Mesendoderm (in vitro differentiated cells): ENCODE measurements at regions not wholly inside any gene's neighbourhood (a gene's known extent, or its start where the extent isn't known, plus 50 kb on each side); places are given as distances from the start of the nearest gene placed in this dataset.

ENCODE experiments used
- DNase-seq: peaks from one replicate; pipeline ENCODE4 v3.0.0; 2013
- H2AK5ac ChIP-seq: 2 replicates; pipeline ENCODE4 v1.6.1; 2013; ENCODE audit warnings: low read length, inconsistent platforms
- H2BK120ac ChIP-seq: 2 replicates; pipeline ENCODE4 v1.6.1; 2013; ENCODE audit warnings: low read depth, mild to moderate bottlenecking, low read length, moderate library complexity, mixed read lengths
- H2BK15ac ChIP-seq: replicated peaks from 2 replicates; pipeline ENCODE4 v1.6.1; 2013; ENCODE audit warnings: low read depth, mild to moderate bottlenecking, moderate library complexity
- H2BK5ac ChIP-seq: 2 replicates; pipeline ENCODE4 v1.6.1; 2013; ENCODE audit warnings: low read length, inconsistent platforms
- H3K18ac ChIP-seq: 2 replicates; pipeline ENCODE4 v1.6.1; 2013; ENCODE audit warnings: mild to moderate bottlenecking, low read length, mixed read lengths
- H3K23ac ChIP-seq: one replicate; pipeline ENCODE4 v1.6.1; 2013; ENCODE audit warnings: low read length
- H3K27ac ChIP-seq: 2 replicates; pipeline ENCODE4 v1.5.1; 2013; ENCODE audit warnings: low read depth, mild to moderate bottlenecking, inconsistent platforms, low read length, moderate library complexity
- H3K27me3 ChIP-seq: 2 replicates; pipeline ENCODE4 v1.6.1; 2013; ENCODE audit warnings: low read length, control low read depth, mild to moderate bottlenecking, inconsistent platforms; ENCODE audit not compliant: insufficient read depth, poor library complexity
- H3K36me3 ChIP-seq: 2 replicates; pipeline ENCODE4 v1.6.1; 2013; ENCODE audit warnings: low read length, inconsistent platforms; ENCODE audit not compliant: control insufficient read depth, insufficient read depth
- H3K4ac ChIP-seq: one replicate; pipeline ENCODE4 v1.6.1; 2013; ENCODE audit warnings: low read depth, mild to moderate bottlenecking, low read length, moderate library complexity
- H3K4me1 ChIP-seq: 2 replicates; pipeline ENCODE4 v1.6.1; 2013; ENCODE audit warnings: low read depth, low read length, inconsistent platforms; ENCODE audit not compliant: control insufficient read depth
- H3K4me2 ChIP-seq: 2 replicates; pipeline ENCODE4 v1.6.1; 2013; ENCODE audit warnings: low read length
- H3K4me3 ChIP-seq: 2 replicates; pipeline ENCODE4 v1.5.1; 2013; ENCODE audit warnings: mild to moderate bottlenecking, low read length
- H3K56ac ChIP-seq: one replicate; pipeline ENCODE4 v1.6.1; 2013; ENCODE audit warnings: low read length
- H3K79me1 ChIP-seq: 2 replicates; pipeline ENCODE4 v1.6.1; 2013; ENCODE audit warnings: low read length, inconsistent platforms
- H3K79me2 ChIP-seq: 2 replicates; pipeline ENCODE4 v1.6.1; 2013; ENCODE audit warnings: mild to moderate bottlenecking, low read length; ENCODE audit not compliant: control insufficient read depth, insufficient read depth
- H3K9ac ChIP-seq: 2 replicates; pipeline ENCODE4 v1.6.1; 2013; ENCODE audit warnings: low read length, inconsistent platforms
- H4K5ac ChIP-seq: one replicate; pipeline ENCODE4 v1.6.1; 2013; ENCODE audit warnings: low read length
- H4K8ac ChIP-seq: one replicate; pipeline ENCODE4 v1.6.1; 2013; ENCODE audit warnings: low read depth, mild to moderate bottlenecking, control low read depth, low read length, moderate library complexity
- WGBS: extraction: QIAGEN DNeasy Blood & Tissue Kit; methylation state at CpG from one replicate; pipeline ENCODE4 v1.1.7; 2013; ENCODE audit warnings: low lambda C conversion rate, missing lambda C conversion rate; ENCODE audit not compliant: insufficient coverage; ENCODE audit errors: extremely low coverage; 5-methylcytosine and 5-hydroxymethylcytosine counted together

GRCh38 chr11:106457727-106458126, 380.3 kb downstream of the AASDHPPT start:
- Histone ChIP-seq H3K9ac (no peak overlapping the region), H3K79me1 (no peaks in the 10 kb centered on the region), H3K18ac (no peak overlapping the region), H3K4me3 (no peak overlapping the region), H3K27ac (no peak overlapping the region), H3K36me3 (no peaks in the 10 kb centered on the region), H2AK5ac (no peak overlapping the region), H4K5ac (no peak overlapping the region), H3K79me2 (no peaks in the 10 kb centered on the region), H3K23ac (no peak overlapping the region), H3K4me1 (peaks cover 5% of the 10 kb centered on the region), H2BK120ac (no peak overlapping the region), H3K56ac (no peak overlapping the region), H2BK15ac (no peak overlapping the region), H2BK5ac (no peak overlapping the region), H4K8ac (no peak overlapping the region), H3K4ac (no peak overlapping the region), H3K4me2 (no peak overlapping the region), H3K27me3 (no peaks in the 10 kb centered on the region)
- no peak for DNase-seq
- WGBS, result no CpG with 5 or more reads among the region's 1 CpG

- Histone ChIP-seq H3K27me3 (no peaks in the 10 kb centered on the region), H3K4me1 (peaks cover 9% of the 10 kb centered on the region), H3K23ac (no peak overlapping the region), H3K36me3 (no peaks in the 10 kb centered on the region), H3K9ac (no peak overlapping the region), H3K27ac (no peak overlapping the region), H3K4ac (no peak overlapping the region), H3K18ac (no peak overlapping the region), H3K4me2 (no peak overlapping the region), H4K8ac (no peak overlapping the region), H3K4me3 (no peak overlapping the region), H2BK15ac (no peak overlapping the region), H4K5ac (no peak overlapping the region), H2AK5ac (no peak overlapping the region), H2BK5ac (no peak overlapping the region), H3K56ac (no peak overlapping the region), H3K79me2 (no peaks in the 10 kb centered on the region), H3K79me1 (no peaks in the 10 kb centered on the region), H2BK120ac (no peak overlapping the region)
- WGBS, result no CpG with 5 or more reads among the region's 3 CpGs
- no peak for DNase-seq
Measured at GRCh38 chr11:106459135-106459534, 381.7 kb downstream of the AASDHPPT start.

GRCh38 chr11:106461148-106461691, 383.8 kb downstream of the AASDHPPT start:
- H3K27ac ChIP-seq, result no peak overlapping the region
- H3K4me1 ChIP-seq, result peaks cover 9% of the 10 kb centered on the region

GRCh38 chr11:106461839-106462545, 384.5 kb downstream of the AASDHPPT start:
- Histone ChIP-seq H2BK5ac (peak overlapping the region; percentile 57), H4K5ac (no peak overlapping the region), H3K56ac (peak overlapping the region; percentile 37), H3K4me3 (no peak overlapping the region), H3K23ac (no peak overlapping the region), H3K79me1 (no peaks in the 10 kb centered on the region), H3K4ac (no peak overlapping the region), H3K27ac (peak overlapping the region; percentile 27), H3K9ac (no peak overlapping the region), H3K4me1 (peaks cover 9% of the 10 kb centered on the region), H4K8ac (no peak overlapping the region), H3K18ac (peak overlapping the region; percentile 65), H3K36me3 (no peaks in the 10 kb centered on the region), H2BK15ac (peak overlapping the region; percentile 92), H3K4me2 (no peak overlapping the region), H3K27me3 (no peaks in the 10 kb centered on the region), H2AK5ac (no peak overlapping the region), H2BK120ac (no peak overlapping the region), H3K79me2 (no peaks in the 10 kb centered on the region)
- WGBS, result no CpG with 5 or more reads among the region's 4 CpGs
- peak; percentile 91 for DNase-seq

More at GRCh38 chr11:106461148-106461691, 383.8 kb downstream of the AASDHPPT start:
- Histone ChIP-seq H3K4me2 (no peak overlapping the region), H3K56ac (no peak overlapping the region), H3K9ac (no peak overlapping the region), H4K5ac (no peak overlapping the region), H3K79me1 (no peaks in the 10 kb centered on the region), H3K27me3 (no peaks in the 10 kb centered on the region), H2BK5ac (no peak overlapping the region), H3K4me3 (no peak overlapping the region), H2BK15ac (peak overlapping the region; percentile 57), H3K36me3 (no peaks in the 10 kb centered on the region), H2AK5ac (no peak overlapping the region), H3K79me2 (no peaks in the 10 kb centered on the region), H3K23ac (no peak overlapping the region), H2BK120ac (peak overlapping the region; percentile 61), H3K4ac (peak overlapping the region; percentile 68), H4K8ac (no peak overlapping the region), H3K18ac (no peak overlapping the region)
- no peak for DNase-seq
- no CpG with 5 or more reads among the region's 5 CpGs for WGBS

GRCh38 chr11:106463154-106463553, 385.7 kb downstream of the AASDHPPT start:
- no peak overlapping the region for H3K4ac ChIP-seq
- no peak overlapping the region for H4K8ac ChIP-seq
- H3K9ac ChIP-seq, result no peak overlapping the region
- no peak overlapping the region for H3K27ac ChIP-seq
- no peak overlapping the region for H3K23ac ChIP-seq
- H2BK15ac ChIP-seq, result no peak overlapping the region
- WGBS, result no CpG with 5 or more reads among the region's 1 CpG
- H3K18ac ChIP-seq, result no peak overlapping the region
- H3K4me2 ChIP-seq, result no peak overlapping the region
- H3K4me1 ChIP-seq, result peaks cover 9% of the 10 kb centered on the region
- no peaks in the 10 kb centered on the region for H3K36me3 ChIP-seq
- H2AK5ac ChIP-seq, result no peak overlapping the region
- H3K79me1 ChIP-seq, result no peaks in the 10 kb centered on the region
- no peak overlapping the region for H3K4me3 ChIP-seq
- H3K56ac ChIP-seq, result no peak overlapping the region
- no peak overlapping the region for H2BK120ac ChIP-seq
- peak; percentile 80 for DNase-seq
- no peak overlapping the region for H4K5ac ChIP-seq
- no peaks in the 10 kb centered on the region for H3K27me3 ChIP-seq
- no peaks in the 10 kb centered on the region for H3K79me2 ChIP-seq
- no peak overlapping the region for H2BK5ac ChIP-seq
